Caki2 (cell line): ENCODE measurements at regions not wholly inside any gene's neighbourhood (a gene's known extent, or its start where the extent isn't known, plus 50 kb on each side); places are given as distances from the start of the nearest gene placed in this dataset.

Experiments
- DNase-seq: peaks from one replicate; pipeline ENCODE4 v3.0.0-alpha.2; 2015; ENCODE audit warnings: low read depth
- in situ Hi-C: cut with HindIII; loops from 2 replicates; pipeline ENCODE4 v1.10.0; 2016; ENCODE audit warnings: low sequenced_read_pairs, low pct_unique_long_range_greater_than_20kb, mixed read lengths

DNA sequence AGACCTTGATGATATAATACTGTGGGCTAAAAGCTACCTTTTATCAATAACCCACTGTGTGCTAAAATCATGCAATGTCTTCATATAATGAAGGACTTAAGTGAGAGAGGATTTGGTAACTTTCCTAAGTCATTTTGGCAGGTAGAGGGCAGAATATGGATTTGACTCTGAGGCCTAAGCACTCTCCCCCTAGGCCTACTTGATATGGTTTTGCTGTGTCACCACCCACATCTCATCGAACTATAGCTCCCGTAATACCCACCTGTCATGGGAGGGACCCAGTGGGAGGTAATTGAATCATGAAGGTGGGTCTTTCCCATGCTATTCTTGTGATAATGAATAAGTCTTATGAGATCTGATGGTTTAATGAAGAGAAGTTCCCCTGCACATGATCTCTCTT lies 229.7 kb downstream of the GBA3 start:
- in situ Hi-C loops = no loop called here

GRCh38 chr4:22921936-22922335 lies 229.2 kb downstream of the GBA3 start:
- DNase-seq = no peak
- in situ Hi-C loops = no loop called here

More for the DNA sequence above, 229.7 kb downstream of the GBA3 start:
- no peak for DNase-seq

- in situ Hi-C loops = no loop called here
- no peak for DNase-seq
Measured at GRCh38 chr4:22911285-22911684, 218.5 kb downstream of the GBA3 start.

GRCh38 chr4:22910200-22910599 lies 217.5 kb downstream of the GBA3 start:
- no peak for DNase-seq
- in situ Hi-C loops = no loop called here

GRCh38 chr4:22906045-22906444 lies 213.3 kb downstream of the GBA3 start:
- no peak for DNase-seq
- in situ Hi-C loops = no loop called here

DNA sequence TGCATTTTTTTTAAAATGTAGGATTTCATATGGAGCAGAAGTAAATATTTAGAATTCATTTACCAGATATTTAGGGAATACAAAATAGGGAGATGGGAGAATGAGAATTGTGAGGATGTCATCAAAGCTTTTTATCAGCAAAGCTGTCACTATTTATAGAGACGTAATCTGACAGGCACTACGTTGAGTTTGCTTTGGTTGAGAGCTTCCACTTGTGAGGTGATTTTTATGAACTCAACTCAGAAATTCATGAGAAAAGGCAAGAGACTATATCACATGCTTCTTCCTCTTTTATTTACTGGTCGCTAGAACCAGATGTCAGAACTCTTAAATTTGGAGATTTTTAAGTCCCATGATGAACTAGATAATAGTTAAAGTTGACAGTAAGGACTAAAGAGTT lies 211.2 kb downstream of the GBA3 start:
- DNase-seq = no peak
- in situ Hi-C loops = no loop called here

DNA sequence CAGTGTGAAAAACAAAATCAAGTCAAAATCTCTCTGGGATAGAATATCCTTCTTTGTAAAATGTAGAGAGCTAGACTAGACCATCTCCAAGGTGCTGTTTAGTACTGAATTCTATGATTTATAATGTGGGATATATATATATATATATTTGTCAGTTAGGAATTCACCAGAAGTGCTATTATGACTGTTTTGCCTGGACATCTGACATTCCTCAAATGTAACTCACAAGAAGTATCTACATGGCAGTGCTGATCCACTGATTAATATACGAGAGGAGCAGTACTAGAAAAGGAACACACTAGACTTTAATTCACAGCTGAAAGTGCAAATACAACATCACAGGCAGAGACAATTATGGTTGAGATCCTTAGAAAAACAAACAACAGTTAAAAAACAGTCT lies 208.9 kb downstream of the GBA3 start:
- in situ Hi-C loops = no loop called here
- no peak for DNase-seq

DNA sequence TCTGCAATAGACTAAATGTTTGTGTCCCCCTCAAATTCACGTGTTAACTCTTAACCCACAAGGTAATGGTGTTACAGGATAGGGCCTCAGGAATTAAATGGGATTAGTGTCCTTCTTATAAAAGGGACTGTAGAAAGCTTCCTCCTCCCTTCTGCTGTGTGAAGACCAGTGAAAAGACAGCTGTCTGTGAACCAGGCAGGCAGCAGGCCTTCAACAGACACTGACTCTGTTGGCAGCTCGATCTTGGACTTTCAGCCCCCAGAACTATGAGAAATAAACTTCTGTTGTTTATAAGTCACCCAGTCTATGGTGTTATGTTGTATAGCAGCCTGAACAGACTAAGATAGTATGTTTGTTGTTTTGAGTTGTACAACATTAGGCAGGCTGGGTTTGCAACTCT lies 208.1 kb downstream of the GBA3 start:
- DNase-seq = no peak
- in situ Hi-C loops = no loop called here

DNA sequence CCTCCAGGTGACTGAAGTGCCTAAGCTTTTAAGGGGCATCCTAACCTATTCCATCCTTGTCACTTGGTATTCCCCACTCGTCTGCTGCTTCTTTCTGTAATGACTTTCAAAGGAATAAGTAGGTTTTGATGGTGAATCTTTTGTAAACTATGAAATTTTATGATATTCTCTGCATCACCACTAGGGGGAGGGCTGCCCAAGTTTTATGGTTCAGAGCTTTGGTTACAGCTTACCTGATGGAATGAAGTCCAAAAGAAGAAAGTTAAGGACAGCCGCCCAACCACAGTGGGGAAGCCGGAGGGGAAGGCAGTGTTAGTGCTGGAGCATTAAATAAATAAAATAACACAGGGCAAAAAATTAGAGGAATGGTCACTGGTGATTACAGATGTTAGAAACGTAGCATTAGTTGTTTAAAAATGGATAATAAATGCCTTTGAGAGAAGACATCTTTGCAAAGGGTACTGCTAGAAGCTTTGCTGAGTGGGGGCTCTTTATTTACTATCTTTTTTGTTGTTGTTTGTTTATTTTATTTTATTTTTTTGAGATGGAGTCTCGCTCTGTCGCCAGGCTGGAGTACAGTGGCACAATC lies 204.9 kb downstream of the GBA3 start:
- in situ Hi-C loops = no loop called here
- peak; percentile 40 for DNase-seq

- in situ Hi-C loops = no loop called here
Measured at GRCh38 chr4:22895482-22895881, 202.7 kb downstream of the GBA3 start.

DNA sequence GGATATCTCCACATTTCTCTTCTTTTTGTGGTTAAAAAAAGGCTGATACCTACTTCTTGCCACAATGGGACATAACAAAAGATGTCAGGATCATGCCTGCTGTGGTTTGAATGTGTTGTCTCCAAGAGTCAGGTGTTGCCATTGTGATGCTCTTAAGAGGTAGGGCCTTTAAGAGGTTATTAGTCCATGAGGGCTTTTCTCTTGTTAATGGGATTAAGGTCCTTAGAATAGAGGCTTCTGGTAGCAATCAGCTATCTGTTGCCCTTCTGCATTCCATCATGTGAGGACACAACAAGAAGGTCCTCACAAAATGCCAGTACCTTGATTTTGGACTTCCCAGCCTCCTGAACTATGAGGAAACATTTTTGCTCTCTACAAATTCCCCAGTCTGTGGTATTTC lies 191.4 kb downstream of the GBA3 start:
- DNase-seq = no peak
- in situ Hi-C loops = no loop called here

More at GRCh38 chr4:22895482-22895881, 202.7 kb downstream of the GBA3 start:
- no peak for DNase-seq

- DNase-seq = peak; percentile 11
- in situ Hi-C loops = no loop called here
Measured at GRCh38 chr4:22881411-22881810, 188.7 kb downstream of the GBA3 start.

DNA sequence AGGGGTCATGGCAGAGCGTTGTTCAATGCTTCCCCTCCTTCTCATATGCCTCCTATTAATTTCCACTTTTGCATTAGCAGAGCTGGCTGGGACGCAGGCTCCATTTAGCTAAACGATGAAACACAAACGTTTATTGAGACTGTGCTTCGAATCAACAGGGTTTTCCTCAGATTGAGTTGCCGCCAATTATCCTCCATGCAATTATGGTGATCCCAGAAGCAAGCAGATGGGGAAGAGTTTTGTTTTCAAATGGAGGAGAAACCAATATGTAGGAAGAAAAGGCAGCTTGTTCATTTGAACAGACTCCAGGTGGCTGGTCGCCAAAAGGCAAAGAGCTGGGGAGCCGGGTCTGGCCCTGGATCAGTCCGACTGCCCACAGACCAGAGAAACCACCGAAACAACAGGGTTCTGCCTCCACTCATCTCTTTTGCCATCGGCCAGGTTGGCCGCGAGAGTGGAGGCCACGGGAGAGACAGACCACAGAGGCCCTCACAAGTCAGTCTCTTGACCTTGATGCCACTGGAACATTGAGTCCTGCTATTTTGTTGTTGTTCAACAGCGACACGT lies 184.8 kb downstream of the GBA3 start:
- in situ Hi-C loops = no loop called here
- no peak for DNase-seq

GRCh38 chr4:22876270-22876669 lies 183.5 kb downstream of the GBA3 start:
- in situ Hi-C loops = no loop called here

DNA sequence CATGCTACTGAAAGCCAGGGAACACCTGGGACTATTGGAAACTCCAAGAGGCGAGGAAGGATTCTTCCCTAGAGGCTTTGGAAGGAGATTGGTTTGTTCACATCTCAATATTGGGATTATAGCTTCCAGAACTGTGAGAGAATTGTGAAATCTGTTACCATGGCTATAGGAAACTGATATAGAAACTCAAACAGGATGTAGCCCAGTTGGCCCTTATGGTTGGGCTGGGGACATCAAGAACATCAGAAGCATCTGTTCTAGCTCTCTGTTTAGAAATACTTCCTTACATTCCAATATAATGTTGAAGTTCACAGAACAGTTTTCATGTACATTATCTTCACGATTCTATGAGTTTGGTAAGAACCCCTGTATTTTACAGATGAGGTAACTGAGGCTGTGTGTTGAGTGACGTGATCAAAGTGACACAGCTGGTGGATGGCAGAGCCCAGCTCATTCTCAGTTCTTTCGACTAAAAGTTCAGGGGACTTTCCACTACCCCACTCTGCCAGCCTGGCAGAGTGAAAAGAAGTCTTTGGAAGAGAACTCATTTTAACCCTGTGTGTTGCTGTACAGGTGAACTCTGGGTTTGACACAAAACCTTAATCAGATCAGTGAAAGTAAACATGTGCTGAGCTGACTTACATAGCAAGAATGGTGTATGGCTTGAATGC lies 183.0 kb downstream of the GBA3 start:
- in situ Hi-C loops = no loop called here

More at GRCh38 chr4:22876270-22876669, 183.5 kb downstream of the GBA3 start:
- no peak for DNase-seq

GRCh38 chr4:22874334-22874912 lies 181.7 kb downstream of the GBA3 start:
- DNase-seq = no peak
- in situ Hi-C loops = no loop called here

More for the DNA sequence above, 183.0 kb downstream of the GBA3 start:
- no peak for DNase-seq

DNA sequence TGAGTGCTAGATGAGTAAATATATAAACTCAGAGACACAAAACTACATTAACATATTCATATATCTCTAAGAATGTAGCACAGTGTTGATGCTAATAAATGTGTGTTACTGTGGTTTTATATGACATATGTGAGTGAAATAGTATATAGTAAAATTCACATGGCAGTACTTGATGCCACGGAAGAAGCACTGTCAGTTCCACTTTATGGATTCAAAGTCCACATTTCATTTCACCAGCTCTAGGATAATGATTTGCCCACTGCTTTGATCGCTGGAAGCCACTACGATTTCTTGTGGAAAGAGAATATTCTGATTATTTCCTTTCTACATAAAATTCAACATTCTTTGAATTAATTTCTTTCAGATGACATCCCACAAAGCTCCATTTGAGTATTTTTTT lies 181.2 kb downstream of the GBA3 start:
- in situ Hi-C loops = no loop called here

GRCh38 chr4:22870847-22871449 lies 178.2 kb downstream of the GBA3 start:
- in situ Hi-C loops = no loop called here
- no peak for DNase-seq

More for the DNA sequence above, 181.2 kb downstream of the GBA3 start:
- no peak for DNase-seq

DNA sequence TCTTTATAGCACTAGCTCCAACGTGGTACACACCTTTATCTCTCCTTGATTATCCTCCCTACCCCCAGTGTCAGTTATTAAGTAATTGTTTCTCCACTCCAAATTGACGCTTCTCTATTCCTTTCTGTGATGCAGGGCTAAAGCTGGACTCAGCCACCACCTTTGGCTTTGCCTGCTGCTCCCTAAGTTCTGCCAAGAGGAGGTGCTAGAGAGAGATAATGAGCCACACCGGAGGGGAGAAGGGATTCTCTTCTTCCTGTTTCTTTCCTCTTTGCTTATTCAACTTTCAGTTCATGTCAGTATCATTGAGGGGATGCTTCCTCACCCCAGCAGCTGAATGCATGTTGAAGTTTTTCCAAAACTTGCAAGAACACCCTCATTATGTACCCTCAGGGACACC lies 176.5 kb downstream of the GBA3 start:
- in situ Hi-C loops = no loop called here
- no peak for DNase-seq
